Activated CD4-positive, alpha-beta memory T cell treated with anti-CD3 and anti-CD28 coated beads for 36 hours (primary cell): ENCODE measurements at regions not wholly inside any gene's neighbourhood (a gene's known extent, or its start where the extent isn't known, plus 50 kb on each side); places are given as distances from the start of the nearest gene placed in this dataset.

Experiments
- CTCF ChIA-PET: fragments of 350-600 bp; sonication (Branson Sonifier 250); formaldehyde crosslinking; loops from one replicate; lab custom pipeline; 2021; ENCODE audit warnings: antibody characterized with exemption, inconsistent platforms; lab: Charles Lee
- POLR2A ChIA-PET: fragments of 350-600 bp; sonication (Branson Sonifier 250); formaldehyde crosslinking; loops from one replicate; lab custom pipeline; 2021; ENCODE audit warnings: antibody characterized with exemption; lab: Charles Lee
- DNase-seq: peaks from one replicate; pipeline ENCODE4 v3.0.0-alpha.2; 2020
- H3K27ac Mint-ChIP-seq: one replicate; pipeline ENCODE4 v1.8.0; 2021; ENCODE audit warnings: mixed read lengths
- H3K27me3 Mint-ChIP-seq: one replicate; pipeline ENCODE4 v1.8.0; 2021; ENCODE audit warnings: mixed read lengths
- H3K36me3 Mint-ChIP-seq: one replicate; pipeline ENCODE4 v1.8.0; 2021; ENCODE audit warnings: mixed read lengths
- H3K4me1 Mint-ChIP-seq: one replicate; pipeline ENCODE4 v1.8.0; 2021; ENCODE audit warnings: low read depth, mixed read lengths
- H3K4me3 Mint-ChIP-seq: one replicate; pipeline ENCODE4 v1.8.0; 2021; ENCODE audit warnings: mild to moderate bottlenecking, mixed read lengths
- H3K9me3 Mint-ChIP-seq: one replicate; pipeline ENCODE4 v1.8.0; 2021; ENCODE audit warnings: mixed read lengths
- intact Hi-C: fragments of 100-400 bp; cut with micrococcal nuclease; formaldehyde crosslinking; loops from one replicate; pipeline ENCODE4 v1.15.1; 2023

DNA sequence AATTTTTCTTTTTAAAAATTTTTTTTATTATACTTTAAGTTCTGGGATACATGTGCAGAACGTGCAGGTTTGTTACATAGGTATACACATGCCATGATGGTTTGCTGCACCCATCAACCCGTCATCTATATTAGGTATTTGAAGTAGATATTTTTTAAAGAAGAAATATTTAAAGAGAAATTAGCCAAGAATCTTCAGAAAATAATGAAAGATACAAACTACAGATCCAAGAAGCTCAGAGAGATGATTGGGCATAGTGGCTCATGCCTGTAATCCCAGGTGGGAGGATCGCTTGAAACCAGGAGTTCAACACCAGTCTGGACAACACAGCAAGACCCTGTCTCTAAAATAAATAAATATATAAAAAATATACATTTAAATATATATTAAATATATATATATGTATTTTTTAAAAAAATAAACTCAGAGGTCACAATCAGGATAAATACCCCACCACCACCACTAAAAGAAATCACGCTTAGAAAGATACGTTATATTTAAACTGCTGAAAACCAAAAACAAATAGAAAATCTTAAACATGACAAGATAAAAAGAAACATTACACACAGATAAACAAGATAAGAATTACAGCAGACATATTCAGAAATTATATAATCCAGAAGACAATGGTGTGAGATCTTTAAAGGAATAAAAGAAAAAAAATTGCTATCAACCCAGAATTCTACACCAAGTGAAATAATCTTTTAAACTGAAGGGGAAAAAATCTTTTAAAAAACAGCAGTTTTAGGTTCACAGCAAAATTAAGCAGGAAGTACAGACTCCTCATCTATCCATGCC lies 57.5 kb downstream of the CSF2 start:
- Mint-ChIP-seq H3K36me3 (peaks cover 11% of the 10 kb centered on the region), H3K4me3 (no peak overlapping the region), H3K9me3 (peaks cover 22% of the 10 kb centered on the region), H3K27ac (no peak overlapping the region), H3K27me3 (peaks cover 3% of the 10 kb centered on the region), H3K4me1 (peaks cover 3% of the 10 kb centered on the region)
- no peak for DNase-seq
- POLR2A ChIA-PET = no interaction called here
- CTCF ChIA-PET = interaction anchor here (0.6 to 1.1 kb wide), 2 partner anchors 33 to 320 kb away, joined by 3 to 4 read pairs; no protein-coding TSS in a partner anchor
- intact Hi-C loops = loop anchor here (5.0 kb wide), 1 partner anchor 46 kb away; no protein-coding TSS in a partner anchor

DNA sequence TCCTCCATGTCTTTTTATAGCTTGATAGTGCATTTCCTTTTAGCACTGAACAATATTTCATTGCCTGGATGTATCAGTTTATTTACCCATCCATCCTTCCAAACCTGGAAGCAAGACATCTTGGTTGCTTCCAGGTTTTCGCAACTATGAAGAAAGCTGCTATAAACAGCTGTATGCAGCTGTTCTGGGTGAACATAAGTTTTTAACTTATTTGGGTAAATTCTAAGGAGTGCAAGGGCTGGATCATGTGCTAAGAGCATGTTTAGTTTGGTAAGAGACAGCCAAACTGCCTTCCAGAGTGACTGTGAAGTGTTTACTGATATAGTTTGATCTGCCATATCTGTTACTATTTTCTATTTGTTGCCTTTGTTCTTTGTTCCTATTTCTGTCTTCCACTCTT lies 58.5 kb downstream of the CSF2 start:
- ChIA-PET POLR2A (no interaction called here), CTCF (interaction anchor here (1.1 kb wide), 1 partner anchor 34 kb away, joined by 3 read pairs; no protein-coding TSS in a partner anchor)
- H3K27me3 Mint-ChIP-seq = peaks cover 7% of the 10 kb centered on the region
- peaks cover 19% of the 10 kb centered on the region for H3K9me3 Mint-ChIP-seq
- no peak overlapping the region for H3K27ac Mint-ChIP-seq
- peaks cover 11% of the 10 kb centered on the region for H3K36me3 Mint-ChIP-seq
- DNase-seq = no peak
- H3K4me3 Mint-ChIP-seq = no peak overlapping the region
- intact Hi-C loops = loop anchor here (5.0 kb wide), 1 partner anchor 45 kb away; no protein-coding TSS in a partner anchor
- H3K4me1 Mint-ChIP-seq = peaks cover 3% of the 10 kb centered on the region

DNA sequence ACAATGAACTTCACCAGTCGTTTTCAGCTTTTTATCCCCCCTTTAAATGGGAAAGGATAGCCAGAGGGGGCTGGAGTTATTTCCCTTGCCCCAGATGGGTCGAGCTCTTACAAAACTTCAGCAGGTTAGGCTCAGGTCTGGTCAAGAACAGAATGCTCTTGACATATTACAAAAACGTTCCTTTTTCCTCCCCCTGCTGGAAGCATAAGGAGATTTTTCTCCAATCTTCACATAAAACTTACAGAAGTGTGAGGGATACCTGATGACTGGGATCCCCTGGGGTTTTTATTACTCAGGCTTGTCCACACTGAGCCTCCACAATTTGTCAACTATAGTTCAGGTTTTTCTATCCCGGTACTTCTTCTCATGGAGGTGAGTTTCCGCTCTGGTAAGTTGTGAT lies 60.8 kb downstream of the CSF2 start:
- Mint-ChIP-seq H3K4me3 (no peak overlapping the region), H3K4me1 (peaks cover 6% of the 10 kb centered on the region), H3K9me3 (peaks cover 6% of the 10 kb centered on the region), H3K36me3 (no peaks in the 10 kb centered on the region), H3K27ac (no peak overlapping the region), H3K27me3 (peaks cover 9% of the 10 kb centered on the region)
- DNase-seq = no peak
- POLR2A ChIA-PET = no interaction called here
- intact Hi-C loops = loop anchor here (1.0 to 5.0 kb wide), 2 partner anchors 43 to 69 kb away; no protein-coding TSS in a partner anchor
- CTCF ChIA-PET = interaction anchor here (0.9 to 2.3 kb wide), 7 partner anchors 22 to 73 kb away, joined by 3 to 21 read pairs (median 3); no protein-coding TSS in a partner anchor

DNA sequence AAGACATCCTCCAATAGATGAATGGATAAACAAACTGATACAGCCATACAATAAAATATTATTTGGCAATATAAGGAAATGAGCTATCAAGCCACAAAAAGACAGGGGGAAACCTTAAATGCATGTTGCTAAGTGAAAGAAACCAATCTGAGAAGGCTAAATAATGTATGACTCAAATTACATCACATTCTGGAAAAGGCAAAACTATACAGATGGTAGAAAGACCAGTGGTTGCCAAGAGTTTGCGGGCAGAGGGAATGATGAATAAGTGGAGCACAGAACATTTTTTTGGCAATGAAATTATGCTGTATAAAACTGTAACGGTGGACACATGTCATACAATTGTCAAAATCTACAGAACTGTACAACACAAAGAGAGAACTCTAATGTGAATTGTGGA lies 63.3 kb downstream of the CSF2 start:
- CTCF ChIA-PET = interaction anchor here (0.7 kb wide), 1 partner anchor 102 kb away, joined by 3 read pairs; no protein-coding TSS in a partner anchor

DNA sequence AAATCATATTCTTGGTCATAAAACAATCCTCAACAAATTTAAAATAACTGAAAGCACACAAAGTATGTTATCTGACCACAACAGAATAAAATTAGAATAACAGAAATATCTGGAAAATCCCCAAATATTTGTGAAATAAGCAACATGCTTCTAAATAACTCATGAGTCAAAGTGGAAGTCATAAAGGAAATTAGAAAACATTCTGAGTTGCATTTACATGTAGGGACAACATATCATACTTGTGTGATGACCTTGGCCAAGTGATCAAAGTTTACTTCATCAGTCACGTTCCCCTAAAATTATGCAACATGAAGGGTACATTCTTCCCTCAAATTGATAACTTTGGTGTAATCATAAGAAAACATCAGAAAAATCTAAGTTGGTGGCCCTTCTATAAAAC lies 64.7 kb downstream of the CSF2 start:
- Mint-ChIP-seq H3K9me3 (peaks cover 17% of the 10 kb centered on the region), H3K27ac (no peak overlapping the region), H3K4me3 (no peak overlapping the region), H3K36me3 (peaks cover 2% of the 10 kb centered on the region), H3K27me3 (peaks cover 9% of the 10 kb centered on the region), H3K4me1 (peaks cover 6% of the 10 kb centered on the region)
- DNase-seq = no peak
- intact Hi-C loops = no loop called here
- POLR2A ChIA-PET = no interaction called here
- CTCF ChIA-PET = no interaction called here

More for the DNA sequence above, 63.3 kb downstream of the CSF2 start:
- Mint-ChIP-seq H3K4me1 (peaks cover 6% of the 10 kb centered on the region), H3K4me3 (no peak overlapping the region), H3K9me3 (peaks cover 9% of the 10 kb centered on the region), H3K27me3 (peaks cover 9% of the 10 kb centered on the region), H3K36me3 (no peaks in the 10 kb centered on the region), H3K27ac (no peak overlapping the region)
- POLR2A ChIA-PET = no interaction called here
- intact Hi-C loops = no loop called here
- DNase-seq = no peak
